ENCODE measurements at regions not wholly inside any gene's neighbourhood (a gene's known extent, or its start where the extent isn't known, plus 50 kb on each side); places are given as distances from the start of the nearest gene placed in this dataset.

DNA sequence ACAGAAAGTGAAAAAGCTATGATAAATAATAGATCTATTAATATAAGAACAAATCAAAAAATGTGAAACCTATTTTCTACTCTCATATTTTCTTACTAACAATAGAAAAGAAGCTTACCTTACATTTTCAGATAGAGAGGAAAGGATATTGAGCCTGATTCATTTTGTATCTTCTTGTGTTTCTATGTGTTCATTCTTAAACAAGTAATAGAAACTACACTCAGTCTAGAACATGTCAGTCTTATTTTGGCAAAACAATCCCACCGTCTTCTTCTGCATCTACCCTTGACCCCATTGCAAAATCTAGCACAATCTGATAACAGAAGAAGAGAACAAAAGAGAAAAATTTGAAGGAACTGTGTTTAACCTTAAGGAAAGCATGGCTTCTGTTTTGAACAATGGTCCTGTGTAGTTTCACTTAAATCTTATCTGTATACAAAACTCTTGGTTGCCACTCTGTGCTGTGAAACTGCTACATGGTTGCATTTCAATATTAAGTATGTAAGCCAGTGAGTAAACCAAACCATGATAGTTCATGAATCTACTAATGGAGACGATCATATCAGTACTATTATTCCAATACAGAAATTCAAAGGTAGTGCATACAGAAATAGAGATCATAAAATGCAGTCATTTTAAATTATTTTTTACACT, 69.5 kb upstream of the LGSN start:
- TF ChIP-seq CTCF (IDR thresholded peaks at IDR 0.05) (no peak), POLR2A (IDR thresholded peaks at IDR 0.05) (no peak), POLR2AphosphoS5 (IDR thresholded peaks at IDR 0.05) (no peak)
